ENCODE measurements at regions not wholly inside any gene's neighbourhood (a gene's known extent, or its start where the extent isn't known, plus 50 kb on each side); places are given as distances from the start of the nearest gene placed in this dataset.

DNA sequence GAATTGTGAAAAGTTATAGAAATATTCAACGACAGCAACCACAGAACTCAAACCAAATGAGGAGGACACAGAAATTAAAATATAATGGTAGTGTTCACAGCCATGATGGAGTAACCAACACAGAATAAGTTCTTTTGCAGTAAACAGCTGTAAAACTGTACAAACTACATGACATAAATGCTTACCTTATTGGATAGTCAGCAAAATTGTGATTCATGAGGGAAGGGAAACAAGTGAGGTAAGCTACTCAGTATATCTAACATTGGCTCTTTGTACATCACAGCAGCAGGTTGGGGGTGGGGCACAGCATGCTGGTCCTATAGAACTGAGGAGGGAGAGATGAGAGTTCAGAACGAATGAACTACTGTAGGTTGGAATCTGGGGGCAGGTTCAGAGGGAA is 86.4 kb downstream of the CDC14C start:
- TF ChIP-seq, protein P1, sequence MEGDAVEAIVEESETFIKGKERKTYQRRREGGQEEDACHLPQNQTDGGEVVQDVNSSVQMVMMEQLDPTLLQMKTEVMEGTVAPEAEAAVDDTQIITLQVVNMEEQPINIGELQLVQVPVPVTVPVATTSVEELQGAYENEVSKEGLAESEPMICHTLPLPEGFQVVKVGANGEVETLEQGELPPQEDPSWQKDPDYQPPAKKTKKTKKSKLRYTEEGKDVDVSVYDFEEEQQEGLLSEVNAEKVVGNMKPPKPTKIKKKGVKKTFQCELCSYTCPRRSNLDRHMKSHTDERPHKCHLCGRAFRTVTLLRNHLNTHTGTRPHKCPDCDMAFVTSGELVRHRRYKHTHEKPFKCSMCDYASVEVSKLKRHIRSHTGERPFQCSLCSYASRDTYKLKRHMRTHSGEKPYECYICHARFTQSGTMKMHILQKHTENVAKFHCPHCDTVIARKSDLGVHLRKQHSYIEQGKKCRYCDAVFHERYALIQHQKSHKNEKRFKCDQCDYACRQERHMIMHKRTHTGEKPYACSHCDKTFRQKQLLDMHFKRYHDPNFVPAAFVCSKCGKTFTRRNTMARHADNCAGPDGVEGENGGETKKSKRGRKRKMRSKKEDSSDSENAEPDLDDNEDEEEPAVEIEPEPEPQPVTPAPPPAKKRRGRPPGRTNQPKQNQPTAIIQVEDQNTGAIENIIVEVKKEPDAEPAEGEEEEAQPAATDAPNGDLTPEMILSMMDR (IDR thresholded peaks at IDR 0.05; ENCODE audit: low read length): no peak
- no peak for TF ChIP-seq EZH2 (IDR thresholded peaks at IDR 0.05; ENCODE audit: borderline replicate concordance, low read length)

Data from OCI-LY1 (cell line).